AG10803 (cell line): ENCODE measurements at regions not wholly inside any gene's neighbourhood (a gene's known extent, or its start where the extent isn't known, plus 50 kb on each side); places are given as distances from the start of the nearest gene placed in this dataset.
"Not testable (repeated sequence)": the region's sequence is repeated elsewhere in the genome, so short reads cannot be mapped to it uniquely, and the experiment has no call there.

Experiments
- DNase-seq: peaks from one replicate; pipeline ENCODE4 v3.0.0; 2010; ENCODE audit warnings: low read depth
- H3K4me3 ChIP-seq: 2 replicates; pipeline ENCODE4 v1.5.1; 2011; ENCODE audit warnings: mild to moderate bottlenecking, low read length, control low read depth
- CTCF ChIP-seq: conservative IDR thresholded peaks from 2 replicates; pipeline ENCODE4 v1.5.1; 2011; ENCODE audit warnings: mild to moderate bottlenecking, low read length, control low read depth, inconsistent platforms

DNA sequence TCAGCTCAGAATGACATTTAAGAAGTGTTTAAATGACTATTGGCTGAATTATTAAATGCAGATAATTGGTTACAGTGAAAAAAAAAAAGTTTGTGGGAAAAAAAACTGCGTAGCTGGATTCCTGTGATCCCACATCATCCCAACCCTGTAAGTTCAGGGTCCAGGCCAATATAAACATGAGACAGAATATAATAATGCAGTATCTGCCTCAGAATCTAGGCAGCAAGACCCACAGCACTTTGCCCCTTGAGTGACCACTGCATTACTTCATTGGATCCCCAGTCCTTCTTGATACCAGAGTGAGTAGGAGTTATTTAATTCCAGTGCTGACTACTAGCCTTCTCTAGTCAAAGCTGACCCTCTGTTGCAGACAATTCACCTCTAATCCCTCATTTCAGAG, 272.6 kb downstream of the CCER1 start:
- no peak overlapping the region for H3K4me3 ChIP-seq
- peak; percentile 50 for DNase-seq
- no peak for TF ChIP-seq CTCF

GRCh38 chr12:90679674-90680073, 275.3 kb downstream of the CCER1 start:
- TF ChIP-seq CTCF = no peak
- no peak for DNase-seq
- H3K4me3 ChIP-seq = no peak overlapping the region

- no peak for DNase-seq
- H3K4me3 ChIP-seq = no peak overlapping the region
- no peak for TF ChIP-seq CTCF
These were observed 277.4 kb downstream of the CCER1 start for GRCh38 chr12:90677552-90677951.

GRCh38 chr12:90677055-90677454, 277.9 kb downstream of the CCER1 start:
- no peak for DNase-seq
- no peak for TF ChIP-seq CTCF
- no peak overlapping the region for H3K4me3 ChIP-seq

DNA sequence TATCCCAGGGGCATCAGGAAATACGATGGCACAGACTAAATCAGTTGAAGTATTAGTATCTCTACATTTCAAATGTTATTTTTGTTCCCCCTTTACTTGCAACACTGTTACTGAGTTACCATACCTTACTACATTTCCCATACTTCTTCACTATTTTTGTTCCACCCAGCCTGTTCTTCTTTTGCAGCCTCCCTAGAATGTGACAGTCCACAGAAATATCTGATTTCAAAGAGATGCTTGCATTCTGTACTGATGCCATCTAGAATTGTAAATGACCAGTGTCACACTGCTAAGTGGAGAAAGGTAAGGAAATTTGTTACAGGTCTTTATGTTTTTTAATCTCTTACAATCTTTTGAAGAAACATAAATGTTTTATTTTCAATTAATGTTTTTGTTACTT, 279.9 kb downstream of the CCER1 start:
- no peak for DNase-seq
- TF ChIP-seq CTCF = no peak
- no peak overlapping the region for H3K4me3 ChIP-seq

GRCh38 chr12:90672081-90672480, 282.9 kb downstream of the CCER1 start:
- no peak overlapping the region for H3K4me3 ChIP-seq
- no peak for TF ChIP-seq CTCF
- no peak for DNase-seq

GRCh38 chr12:90663949-90664348, 291.0 kb downstream of the CCER1 start:
- not testable (repeated sequence) for DNase-seq, H3K4me3 ChIP-seq

- no peak for TF ChIP-seq CTCF
- no peak overlapping the region for H3K4me3 ChIP-seq
- DNase-seq = no peak
These were observed 295.9 kb downstream of the CCER1 start for GRCh38 chr12:90659060-90659459.
